K562 (cell line): ENCODE measurements at regions not wholly inside any gene's neighbourhood (a gene's known extent, or its start where the extent isn't known, plus 50 kb on each side); places are given as distances from the start of the nearest gene placed in this dataset.
A peak's percentile ranks its signal among the peaks of the same experiment; 100 is the strongest.

Source experiments
- ATAC-seq: fragments of 200-7000 bp; cut with Tn5 transposase; 3 replicates; pipeline ENCODE4 v1.9.1; 2020; ENCODE audit warnings: moderate library complexity
- BruUV-seq: library from RNA; stranded (reverse); fragments of 400-500 nt; replicated peaks from 2 replicates; lab custom pipeline; 2021; lab: Mats Ljungman, UMichigan
- CTCF ChIA-PET: fragments of 300-600 bp; formaldehyde crosslinking; extraction: SDS; loops from one replicate; lab custom pipeline; 2021; ENCODE audit warnings: low intra/inter-chr PET ratio; lab: Yijun Ruan, JAX
- POLR2A ChIA-PET: fragments of 300-600, 350-650 bp; sonication (Branson Sonifier 250); formaldehyde crosslinking; extraction: SDS; loops from one replicate; lab custom pipeline; 2021; ENCODE audit warnings: antibody characterized with exemption, inconsistent platforms; lab: Yijun Ruan, JAX
- DNase-seq, 4 experiments: peaks; one replicate each; pipeline versions ENCODE4 v3.0.0 to v3.0.0-alpha.2; 2011 to 2018; ENCODE audit warnings: low spot score in 3 of 4, mixed read lengths in 3 of 4; ENCODE audit errors: extremely low read depth in 1 of 4
- FAIRE-seq: peaks from 2 replicates; lab custom pipeline; 2011; peaks lifted over from hg19 to GRCh38; lab: Jason Lieb, UNC
- H2AFZ ChIP-seq: 2 replicates; pipeline ENCODE4 v1.6.0; 2011; ENCODE audit warnings: low read depth, low read length, control low read depth, inconsistent platforms
- H3K27ac ChIP-seq: fragments of 200-600 bp; 3 replicates; pipeline ENCODE4 v1.8.0; 2011; ENCODE audit warnings: low read depth, mild to moderate bottlenecking, control low read depth, inconsistent platforms, low read length, moderate library complexity, mixed read lengths; ENCODE audit errors: extremely low read depth
- H3K27me3 ChIP-seq, 2 experiments: fragments of 300-600 bp in 1 of 2; 2 replicates in 1 of 2; 3 replicates in 1 of 2; pipeline versions ENCODE4 v1.6.0 to v1.8.0; 2011; ENCODE audit warnings: inconsistent platforms in 2 of 2, low read length in 2 of 2, mild to moderate bottlenecking in 1 of 2, mixed read lengths in 1 of 2, moderate library complexity in 1 of 2; ENCODE audit not compliant: control insufficient read depth in 2 of 2, insufficient read depth in 2 of 2
- H3K36me3 ChIP-seq: fragments of 300-600 bp; 3 replicates; pipeline ENCODE4 v1.8.0; 2011; ENCODE audit warnings: mild to moderate bottlenecking, low read length, inconsistent platforms; ENCODE audit not compliant: control insufficient read depth, insufficient read depth
- H3K4me1 ChIP-seq, 2 experiments: fragments of 200-600 bp in 1 of 2; replicated peaks in 1 of 2; 2 replicates in 1 of 2; 3 replicates in 1 of 2; pipeline versions ENCODE4 v1.5.1 to v1.8.0; 2011; ENCODE audit warnings: inconsistent platforms in 2 of 2, low read length in 2 of 2, mild to moderate bottlenecking in 1 of 2, mixed read lengths in 1 of 2, moderate library complexity in 1 of 2; ENCODE audit not compliant: control insufficient read depth in 2 of 2, insufficient read depth in 2 of 2
- H3K4me2 ChIP-seq: 2 replicates; pipeline ENCODE4 v1.6.1; 2011; ENCODE audit warnings: low read length, control low read depth, inconsistent platforms, mixed read lengths; ENCODE audit not compliant: insufficient read depth
- H3K4me3 ChIP-seq: fragments of 200-600 bp; sonication (generic), shearing (Covaris generic); 2 replicates; pipeline ENCODE4 v1.5.1; 2016; ENCODE audit warnings: control low read depth, inconsistent platforms
- H3K79me2 ChIP-seq: fragments of 200-600 bp; 3 replicates; pipeline ENCODE4 v1.8.0; 2011; ENCODE audit warnings: low read length, inconsistent platforms; ENCODE audit not compliant: control insufficient read depth, insufficient read depth
- H3K9ac ChIP-seq, 2 experiments: 2 replicates each; pipeline versions ENCODE4 v1.6.0 to v1.6.1; 2011; ENCODE audit warnings: low read depth in 2 of 2, low read length in 2 of 2, control low read depth in 1 of 2, inconsistent platforms in 1 of 2, mild to moderate bottlenecking in 1 of 2, mixed read lengths in 1 of 2; ENCODE audit not compliant: insufficient read depth in 1 of 2
- H3K9me1 ChIP-seq: one replicate; pipeline ENCODE4 v1.6.0; 2011; ENCODE audit warnings: inconsistent platforms, mild to moderate bottlenecking, low read length, moderate library complexity; ENCODE audit not compliant: control insufficient read depth, insufficient read depth
- H3K9me3 ChIP-seq: replicated peaks from 2 replicates; pipeline ENCODE4 v1.5.1; 2011; ENCODE audit warnings: low read depth, low read length, inconsistent platforms; ENCODE audit not compliant: control insufficient read depth, insufficient read depth
- H4K20me1 ChIP-seq: replicated peaks from 2 replicates; pipeline ENCODE4 v1.6.1; 2011; ENCODE audit warnings: low read length, inconsistent platforms, mixed read lengths; ENCODE audit not compliant: control insufficient read depth, insufficient read depth
- ATF3 ChIP-seq, 2 experiments: fragments of 450-650 bp in 1 of 2; sonication (generic) in 1 of 2; formaldehyde crosslinking in 1 of 2; IDR thresholded peaks in 1 of 2; conservative IDR thresholded peaks in 1 of 2; 2 replicates each; pipeline versions ENCODE4 v1.6.1 to v1.8.1; 2016 to 2023; ENCODE audit warnings: mild to moderate bottlenecking in 2 of 2, moderate library complexity in 2 of 2, inconsistent platforms in 1 of 2, missing genetic modification reagents in 1 of 2
- BRF2 ChIP-seq: IDR thresholded peaks from 3 replicates; pipeline ENCODE4 v1.6.1; 2011; ENCODE audit warnings: borderline replicate concordance, mild to moderate bottlenecking; ENCODE audit not compliant: insufficient read length, insufficient read depth
- CBX3 ChIP-seq, 2 experiments: IDR thresholded peaks; 1 replicate in 1 of 2; 2 replicates in 1 of 2; pipeline ENCODE4 v1.6.1; 2012; ENCODE audit warnings: inconsistent platforms in 2 of 2, low read length in 2 of 2, borderline replicate concordance in 1 of 2, control low read depth in 1 of 2
- DPF2 ChIP-seq: fragments of 450-650 bp; IDR thresholded peaks from 2 replicates; pipeline ENCODE4 v1.6.1; 2016
- JUNB ChIP-seq: fragments of 450-650 bp; formaldehyde crosslinking; conservative IDR thresholded peaks from 2 replicates; pipeline ENCODE4 v1.4.0; 2020; ENCODE audit warnings: mild to moderate bottlenecking
- TRIM24 ChIP-seq, 2 experiments: fragments of 450-650 bp; IDR thresholded peaks; 2 replicates each; pipeline ENCODE4 v1.6.1; 2016
- TRIM28 ChIP-seq: fragments of 450-650 bp; IDR thresholded peaks from 2 replicates; pipeline ENCODE4 v1.6.1; 2017
- ZEB2 ChIP-seq: fragments of 450-650 bp; IDR thresholded peaks from 2 replicates; pipeline ENCODE4 v1.6.1; 2016
- ZFPM2 ChIP-seq: fragments of 250-450 bp; sonication (Bioruptor Pico); IDR thresholded peaks from 2 replicates; pipeline ENCODE4 v1.5.1; 2022; ENCODE audit warnings: mild to moderate bottlenecking
- ZNF280A ChIP-seq: fragments of 450-650 bp; IDR thresholded peaks from 2 replicates; pipeline ENCODE4 v1.6.1; 2018; ENCODE audit warnings: mild to moderate bottlenecking, low read depth; ENCODE audit not compliant: partially characterized antibody
- ZNF740 ChIP-seq, 3 experiments: fragments of 200-800 bp in 1 of 3; sonication (Bioruptor generic) in 1 of 3; sonication (generic) in 1 of 3; formaldehyde crosslinking in 1 of 3; IDR thresholded peaks; 2 replicates each; pipeline versions ENCODE4 v1.6.1 to v1.8.0; 2016 to 2022; ENCODE audit warnings: mild to moderate bottlenecking in 2 of 3, missing compliant biosample characterization in 2 of 3, missing genetic modification characterization in 2 of 3, missing genetic modification reagents in 1 of 3
- in situ Hi-C: fragments of 300-500 bp; cut with MboI; formaldehyde crosslinking; loops from 4 replicates; pipeline ENCODE4 v1.15.0; 2018; ENCODE audit warnings: inconsistent platforms, mixed read lengths
- intact Hi-C: fragments of 100-400 bp; cut with micrococcal nuclease; formaldehyde crosslinking; loops from 2 replicates; pipeline ENCODE4 v1.14.2; 2022
- TF ChIP-seq, protein P1 (sequence below): IDR thresholded peaks from 2 replicates; pipeline ENCODE4 v1.6.1; 2016; ENCODE audit warnings: missing genetic modification characterization, missing compliant biosample characterization
- TF ChIP-seq, protein P2 (sequence below): fragments of 450-650 bp; IDR thresholded peaks from 2 replicates; pipeline ENCODE4 v1.6.1; 2014; ENCODE audit warnings: low read depth, mild to moderate bottlenecking, moderate library complexity, borderline replicate concordance

GRCh38 chr2:111626865-111627163 lies 257.2 kb downstream of the ANAPC1 start:
- H3K27ac ChIP-seq: no peak overlapping the region; the same call in 2 of the 3 replicates
- DNase-seq: no peak
- no peak for ATAC-seq
- POLR2A ChIA-PET: no interaction called here
- no peaks in the 10 kb centered on the region for H3K27me3 ChIP-seq
- FAIRE-seq: no peak
- BruUV-seq: no TSS peak
- no peak overlapping the region for H2AFZ ChIP-seq
- CTCF ChIA-PET: no interaction called here
- no peaks in the 10 kb centered on the region for H3K9me1 ChIP-seq
- H3K4me3 ChIP-seq: no peak overlapping the region
- H3K36me3 ChIP-seq: no peaks in the 10 kb centered on the region
- in situ Hi-C loops: no loop called here
- peaks cover 6% of the 10 kb centered on the region for H3K9me3 ChIP-seq
- H4K20me1 ChIP-seq: no peaks in the 10 kb centered on the region
- no peak overlapping the region for H3K4me2 ChIP-seq
- TF ChIP-seq, protein P1, sequence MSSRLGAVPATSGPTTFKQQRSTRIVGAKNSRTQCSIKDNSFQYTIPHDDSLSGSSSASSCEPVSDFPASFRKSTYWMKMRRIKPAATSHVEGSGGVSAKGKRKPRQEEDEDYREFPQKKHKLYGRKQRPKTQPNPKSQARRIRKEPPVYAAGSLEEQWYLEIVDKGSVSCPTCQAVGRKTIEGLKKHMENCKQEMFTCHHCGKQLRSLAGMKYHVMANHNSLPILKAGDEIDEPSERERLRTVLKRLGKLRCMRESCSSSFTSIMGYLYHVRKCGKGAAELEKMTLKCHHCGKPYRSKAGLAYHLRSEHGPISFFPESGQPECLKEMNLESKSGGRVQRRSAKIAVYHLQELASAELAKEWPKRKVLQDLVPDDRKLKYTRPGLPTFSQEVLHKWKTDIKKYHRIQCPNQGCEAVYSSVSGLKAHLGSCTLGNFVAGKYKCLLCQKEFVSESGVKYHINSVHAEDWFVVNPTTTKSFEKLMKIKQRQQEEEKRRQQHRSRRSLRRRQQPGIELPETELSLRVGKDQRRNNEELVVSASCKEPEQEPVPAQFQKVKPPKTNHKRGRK (tag): peak; percentile 66
- TF ChIP-seq ZEB2: 0 out of 2 replicates have a peak, but pooled peaks have one; percentile 36
- TF ChIP-seq TRIM24 (IDR thresholded peaks at IDR 0.05): peak; percentile 65 to 76
- TF ChIP-seq ZFPM2 (CRISPR knock-in tag): no peak
- TF ChIP-seq ZNF280A: peak; percentile 91
- TF ChIP-seq DPF2: no peak
- no peak for TF ChIP-seq ATF3 (IDR thresholded peaks at IDR 0.05)
- no peak for TF ChIP-seq ATF3 (CRISPR knock-in tag; conservative IDR thresholded peaks at IDR 0.05)
- TF ChIP-seq TRIM28: peak; percentile 43; the same call in 1 of the 2 replicates
- no peak for TF ChIP-seq ZNF740 (CRISPR knock-in tag; IDR thresholded peaks at IDR 0.05)
- no peak for TF ChIP-seq ZNF740 (tag; IDR thresholded peaks at IDR 0.05)
- TF ChIP-seq, protein P2, sequence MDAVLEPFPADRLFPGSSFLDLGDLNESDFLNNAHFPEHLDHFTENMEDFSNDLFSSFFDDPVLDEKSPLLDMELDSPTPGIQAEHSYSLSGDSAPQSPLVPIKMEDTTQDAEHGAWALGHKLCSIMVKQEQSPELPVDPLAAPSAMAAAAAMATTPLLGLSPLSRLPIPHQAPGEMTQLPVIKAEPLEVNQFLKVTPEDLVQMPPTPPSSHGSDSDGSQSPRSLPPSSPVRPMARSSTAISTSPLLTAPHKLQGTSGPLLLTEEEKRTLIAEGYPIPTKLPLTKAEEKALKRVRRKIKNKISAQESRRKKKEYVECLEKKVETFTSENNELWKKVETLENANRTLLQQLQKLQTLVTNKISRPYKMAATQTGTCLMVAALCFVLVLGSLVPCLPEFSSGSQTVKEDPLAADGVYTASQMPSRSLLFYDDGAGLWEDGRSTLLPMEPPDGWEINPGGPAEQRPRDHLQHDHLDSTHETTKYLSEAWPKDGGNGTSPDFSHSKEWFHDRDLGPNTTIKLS: no peak
- TF ChIP-seq CBX3 (IDR thresholded peaks at IDR 0.05; ENCODE audit: borderline replicate concordance in 1 of 2, low read length in 2 of 2): peak in 1 of 2 experiments; percentile 94; a peak in 1 of 3 replicates
- no peak for TF ChIP-seq BRF2
- TF ChIP-seq JUNB (CRISPR knock-in tag): no peak
- peaks cover 6 to 12% of the 10 kb centered on the region in 2 experiments; a peak in 4 of 5 replicates for H3K4me1 ChIP-seq
- H3K79me2 ChIP-seq: no peaks in the 10 kb centered on the region
- H3K9ac ChIP-seq: no peak overlapping the region
- intact Hi-C loops: loop anchor here (2.0 kb wide), 1 partner anchor 16 kb away; no protein-coding TSS in a partner anchor
